ENCODE measurements at regions not wholly inside any gene's neighbourhood (a gene's known extent, or its start where the extent isn't known, plus 50 kb on each side); places are given as distances from the start of the nearest gene placed in this dataset.
"Not testable (repeated sequence)": the region's sequence is repeated elsewhere in the genome, so short reads cannot be mapped to it uniquely, and the experiment has no call there.

DNA sequence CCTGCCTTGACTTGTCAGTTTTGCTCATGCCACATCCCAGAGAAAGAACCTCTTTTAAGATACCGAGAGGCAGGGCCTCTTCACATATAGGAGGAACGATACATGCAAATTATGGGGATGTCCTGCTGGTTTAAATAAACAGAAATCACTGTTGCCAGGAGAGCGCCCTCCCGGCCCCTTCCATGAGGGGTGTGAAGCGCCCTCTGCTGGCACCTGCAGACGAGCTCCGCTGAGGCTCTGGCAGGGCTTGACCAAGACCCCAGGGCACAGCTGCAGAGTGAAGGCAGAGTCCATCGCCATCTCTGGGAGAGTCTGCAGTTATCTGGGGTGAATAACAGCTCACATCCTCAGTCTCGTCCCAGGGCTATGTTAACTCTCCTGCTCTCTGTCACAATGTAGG, 468.8 kb downstream of the RPIA start:
- not testable (repeated sequence) for H3K9me3 Mint-ChIP-seq; H3K27ac Mint-ChIP-seq (ENCODE audit: low read depth); H3K4me3 Mint-ChIP-seq; H3K36me3 Mint-ChIP-seq (ENCODE audit: insufficient read depth); H3K27me3 Mint-ChIP-seq; ATAC-seq (replicated peaks; ENCODE audit: extremely low read depth, poor library complexity, severe bottlenecking); DNase-seq (ENCODE audit: low spot score in 2 of 2); H3K4me1 Mint-ChIP-seq

DNA sequence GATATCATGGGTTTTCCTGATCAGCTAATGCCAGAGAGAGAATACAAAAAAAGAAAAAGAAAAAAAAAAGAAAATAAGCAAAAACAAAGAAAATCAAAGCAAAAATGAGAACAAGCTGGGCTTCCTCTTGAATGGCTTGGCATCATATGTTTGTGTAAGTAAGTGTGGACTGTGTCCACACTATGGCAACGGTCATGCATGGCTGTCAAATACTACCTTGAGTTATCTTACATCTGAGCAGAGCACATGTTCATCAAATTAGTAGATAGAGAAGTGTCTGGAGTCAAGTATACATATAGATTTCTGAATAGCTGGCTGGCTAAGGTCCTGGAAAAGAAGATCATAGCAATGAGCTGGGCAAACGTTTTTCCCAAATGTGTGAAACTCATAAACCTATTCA, 470.2 kb downstream of the RPIA start:
- H3K4me3 Mint-ChIP-seq; ATAC-seq (replicated peaks; ENCODE audit: extremely low read depth, poor library complexity, severe bottlenecking); H3K27ac Mint-ChIP-seq (ENCODE audit: low read depth); H3K9me3 Mint-ChIP-seq; H3K36me3 Mint-ChIP-seq (ENCODE audit: insufficient read depth); H3K4me1 Mint-ChIP-seq; H3K27me3 Mint-ChIP-seq; DNase-seq (ENCODE audit: low spot score in 2 of 2): not testable (repeated sequence)

DNA sequence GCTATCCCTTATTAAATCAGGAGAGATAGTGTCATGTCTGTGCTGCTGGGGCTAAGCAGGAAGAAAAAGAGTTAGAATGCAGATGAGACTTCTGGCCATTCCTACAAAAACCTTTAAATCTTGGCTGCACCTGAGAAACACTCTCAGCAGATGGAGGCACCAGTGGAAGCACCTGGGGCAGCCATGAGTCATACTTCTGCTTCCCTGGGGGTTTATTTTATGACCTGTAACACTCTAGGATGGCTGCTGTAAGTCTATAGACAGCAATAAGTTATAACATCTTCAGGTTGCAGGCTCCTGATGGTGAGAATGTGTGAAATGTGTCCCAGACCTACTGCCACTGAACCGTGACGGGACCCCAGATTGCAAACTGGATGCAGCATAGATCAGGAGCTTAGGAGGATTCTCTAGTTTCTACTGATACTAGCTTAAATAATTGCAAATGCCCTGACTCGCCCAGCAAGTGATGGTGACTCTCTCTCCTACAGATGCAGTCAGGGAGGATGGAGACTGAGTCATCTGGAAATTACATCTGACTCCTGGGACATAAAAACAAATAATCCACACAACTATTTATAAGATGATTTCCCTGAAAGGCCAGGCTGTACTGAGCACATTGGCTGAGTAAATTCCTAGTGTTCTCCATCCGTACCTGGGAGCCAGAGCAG, 479.2 kb downstream of the RPIA start:
- H3K4me1 Mint-ChIP-seq; DNase-seq (ENCODE audit: low spot score in 2 of 2); H3K36me3 Mint-ChIP-seq (ENCODE audit: insufficient read depth); H3K4me3 Mint-ChIP-seq; H3K27ac Mint-ChIP-seq (ENCODE audit: low read depth); ATAC-seq (replicated peaks; ENCODE audit: extremely low read depth, poor library complexity, severe bottlenecking); H3K27me3 Mint-ChIP-seq; H3K9me3 Mint-ChIP-seq: not testable (repeated sequence)

DNA sequence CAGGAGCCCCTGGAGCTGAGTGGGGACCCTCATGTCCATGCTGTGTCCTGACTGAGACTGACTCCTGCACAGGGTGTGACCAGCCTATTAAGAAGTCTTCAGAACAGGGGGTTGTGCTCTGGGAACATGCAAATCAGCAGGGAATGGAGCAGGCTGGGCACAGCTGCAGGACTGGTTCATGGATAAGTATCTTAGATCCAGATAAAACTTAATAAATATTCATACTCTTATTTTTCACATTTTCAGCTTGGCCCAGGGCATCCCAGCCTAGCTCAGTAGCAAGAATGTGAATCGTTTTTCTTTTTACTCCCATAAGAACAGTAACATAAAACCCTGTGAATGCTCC, 479.7 kb downstream of the RPIA start:
- not testable (repeated sequence) for H3K4me3 Mint-ChIP-seq; H3K36me3 Mint-ChIP-seq (ENCODE audit: insufficient read depth); H3K27me3 Mint-ChIP-seq; ATAC-seq (replicated peaks; ENCODE audit: extremely low read depth, poor library complexity, severe bottlenecking); DNase-seq (ENCODE audit: low spot score in 2 of 2); H3K9me3 Mint-ChIP-seq; H3K4me1 Mint-ChIP-seq; H3K27ac Mint-ChIP-seq (ENCODE audit: low read depth)

DNA sequence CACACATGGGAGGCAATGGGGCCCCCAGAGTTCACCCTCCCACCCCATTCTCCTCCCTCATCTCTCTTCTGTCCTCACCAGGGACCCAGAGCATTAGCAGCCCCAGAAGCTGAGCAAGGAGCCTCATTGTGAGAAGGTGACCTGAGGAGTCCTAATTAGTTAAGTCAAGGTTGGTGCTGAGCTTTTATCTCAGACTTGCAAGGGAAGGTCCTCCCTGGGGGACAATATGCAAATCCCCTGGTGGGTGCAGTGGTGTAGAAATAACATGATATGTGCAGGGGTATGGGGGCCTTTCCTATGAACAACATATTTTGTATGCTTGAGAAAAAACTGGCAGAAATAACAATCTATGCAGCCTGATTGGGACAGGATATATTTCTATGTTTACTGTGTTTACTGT, 485.5 kb downstream of the RPIA start:
- DNase-seq (ENCODE audit: low spot score in 2 of 2); H3K9me3 Mint-ChIP-seq; H3K27me3 Mint-ChIP-seq; H3K36me3 Mint-ChIP-seq (ENCODE audit: insufficient read depth); H3K4me1 Mint-ChIP-seq; H3K27ac Mint-ChIP-seq (ENCODE audit: low read depth); ATAC-seq (replicated peaks; ENCODE audit: extremely low read depth, poor library complexity, severe bottlenecking); H3K4me3 Mint-ChIP-seq: not testable (repeated sequence)

DNA sequence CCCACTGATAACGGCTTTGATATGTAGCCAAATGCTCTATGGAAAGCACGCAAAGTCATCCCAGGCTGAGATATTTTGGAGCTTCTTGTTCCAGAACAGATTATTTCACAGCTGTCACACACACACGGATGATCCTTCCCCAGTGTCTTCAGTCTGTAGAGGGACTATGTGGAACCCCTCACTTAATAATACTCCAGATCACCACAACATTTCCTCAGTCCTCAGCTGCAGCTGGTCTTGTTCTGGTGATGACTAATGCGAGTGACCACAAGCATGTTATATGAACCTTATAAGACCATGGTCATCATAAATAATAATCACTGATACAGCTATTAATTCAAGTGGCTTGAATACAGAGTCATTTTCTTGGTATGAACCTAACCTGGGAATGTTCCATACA, 490.7 kb downstream of the RPIA start:
- H3K4me3 Mint-ChIP-seq; H3K27ac Mint-ChIP-seq (ENCODE audit: low read depth); H3K4me1 Mint-ChIP-seq; ATAC-seq (replicated peaks; ENCODE audit: extremely low read depth, poor library complexity, severe bottlenecking); H3K27me3 Mint-ChIP-seq; DNase-seq (ENCODE audit: low spot score in 2 of 2); H3K36me3 Mint-ChIP-seq (ENCODE audit: insufficient read depth); H3K9me3 Mint-ChIP-seq: not testable (repeated sequence)

DNA sequence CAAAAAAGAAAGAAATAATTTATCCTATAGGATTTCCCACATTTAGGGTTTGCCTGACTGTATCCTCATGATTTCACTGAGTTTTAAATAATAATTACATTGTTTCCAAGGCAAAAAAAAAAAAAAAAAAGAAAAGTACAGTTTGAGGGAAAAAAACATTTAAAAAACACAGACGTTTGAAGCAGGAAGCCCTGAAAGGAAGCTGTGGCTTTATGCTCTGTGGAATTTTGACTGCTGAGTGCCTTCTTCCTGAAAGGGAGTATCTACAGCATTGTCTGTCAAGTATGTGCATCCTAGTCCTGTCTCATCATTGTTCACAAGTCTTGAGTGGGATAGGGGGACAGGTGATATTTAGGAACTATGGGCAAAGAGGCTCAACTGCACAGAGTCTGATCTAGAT, 493.3 kb downstream of the RPIA start:
- not testable (repeated sequence) for ATAC-seq (replicated peaks; ENCODE audit: extremely low read depth, poor library complexity, severe bottlenecking); H3K27ac Mint-ChIP-seq (ENCODE audit: low read depth); H3K9me3 Mint-ChIP-seq

DNA sequence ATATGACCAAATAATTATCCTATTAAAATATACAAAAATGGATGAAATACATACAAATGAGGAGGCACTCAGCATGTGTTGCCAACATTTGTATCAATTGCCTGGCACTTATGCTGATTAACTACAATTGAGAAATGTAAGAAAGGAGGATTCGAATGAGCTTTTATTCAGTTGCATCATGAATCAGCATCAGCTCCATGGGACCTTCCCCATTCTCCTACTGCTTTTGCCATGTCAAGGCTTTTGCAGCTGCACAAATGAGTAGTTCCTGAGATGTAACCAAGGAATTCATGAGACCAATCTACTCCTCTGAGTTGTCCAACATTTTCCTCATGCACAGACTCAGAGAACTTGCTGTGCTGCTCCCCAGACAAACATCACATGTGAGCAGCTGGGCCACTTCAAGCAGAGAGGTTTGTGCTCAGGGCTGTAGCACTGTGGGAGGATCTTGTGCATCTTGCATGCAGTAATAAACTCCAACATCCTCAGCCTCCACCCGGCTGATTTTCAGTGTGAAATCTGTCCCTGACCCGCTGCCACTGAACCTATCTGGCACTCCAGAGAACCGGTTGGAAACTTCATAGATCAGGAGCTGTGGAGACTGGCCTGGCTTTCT, 504.3 kb downstream of the RPIA start:
- not testable (repeated sequence) for H3K4me3 Mint-ChIP-seq; DNase-seq (ENCODE audit: low spot score in 2 of 2)

More for the DNA sequence above, 493.3 kb downstream of the RPIA start:
- not testable (repeated sequence) for H3K27me3 Mint-ChIP-seq; H3K4me1 Mint-ChIP-seq; H3K36me3 Mint-ChIP-seq (ENCODE audit: insufficient read depth); H3K4me3 Mint-ChIP-seq; DNase-seq (ENCODE audit: low spot score in 2 of 2)

DNA sequence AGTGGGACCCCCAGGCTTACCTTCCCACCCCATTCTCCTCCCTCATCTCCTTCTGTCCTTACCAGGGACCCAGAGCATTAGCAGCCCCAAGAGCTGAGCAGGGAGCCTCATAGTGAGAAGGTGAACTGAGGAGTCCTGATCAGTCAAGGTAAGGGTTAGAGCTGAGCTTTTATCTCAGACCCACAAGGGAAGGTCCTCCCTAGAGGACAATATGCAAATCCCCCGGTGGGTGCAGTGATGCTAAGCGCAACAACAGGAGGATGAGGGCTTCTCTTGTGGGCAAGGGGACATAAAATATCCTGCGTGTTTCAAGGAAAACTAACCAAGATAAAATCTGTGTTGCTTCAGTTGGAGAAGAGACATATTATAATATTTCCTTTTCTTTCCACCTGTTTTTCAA, 505.2 kb downstream of the RPIA start:
- not testable (repeated sequence) for ATAC-seq (replicated peaks; ENCODE audit: extremely low read depth, poor library complexity, severe bottlenecking); H3K4me1 Mint-ChIP-seq; DNase-seq (ENCODE audit: low spot score in 2 of 2); H3K9me3 Mint-ChIP-seq; H3K4me3 Mint-ChIP-seq; H3K27ac Mint-ChIP-seq (ENCODE audit: low read depth); H3K27me3 Mint-ChIP-seq; H3K36me3 Mint-ChIP-seq (ENCODE audit: insufficient read depth)

More for the DNA sequence above, 504.3 kb downstream of the RPIA start:
- not testable (repeated sequence) for H3K27me3 Mint-ChIP-seq; H3K27ac Mint-ChIP-seq (ENCODE audit: low read depth); H3K9me3 Mint-ChIP-seq; H3K4me1 Mint-ChIP-seq; H3K36me3 Mint-ChIP-seq (ENCODE audit: insufficient read depth); ATAC-seq (replicated peaks; ENCODE audit: extremely low read depth, poor library complexity, severe bottlenecking)

DNA sequence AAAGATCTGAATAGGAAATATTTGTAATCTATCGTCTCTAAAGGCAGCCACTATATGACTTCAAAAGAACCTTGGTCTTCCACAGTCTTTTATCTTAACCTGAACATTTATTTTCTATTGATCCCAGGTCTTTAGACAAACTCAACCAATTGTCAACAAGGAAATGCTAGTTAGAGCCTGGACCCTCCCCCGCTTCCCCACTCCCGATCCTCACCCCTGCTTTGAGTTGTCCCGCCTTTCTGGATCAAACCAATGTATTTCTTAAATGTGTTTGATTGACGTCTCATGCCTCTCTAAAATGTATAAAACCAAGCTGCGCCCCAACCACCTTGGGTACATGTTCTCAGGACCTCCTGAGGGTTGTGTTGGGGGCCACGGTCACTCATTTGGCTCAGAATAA, 506.6 kb downstream of the RPIA start:
- not testable (repeated sequence) for H3K27me3 Mint-ChIP-seq; H3K9me3 Mint-ChIP-seq; H3K4me1 Mint-ChIP-seq; H3K27ac Mint-ChIP-seq (ENCODE audit: low read depth); DNase-seq (ENCODE audit: low spot score in 2 of 2); ATAC-seq (replicated peaks; ENCODE audit: extremely low read depth, poor library complexity, severe bottlenecking); H3K36me3 Mint-ChIP-seq (ENCODE audit: insufficient read depth); H3K4me3 Mint-ChIP-seq

DNA sequence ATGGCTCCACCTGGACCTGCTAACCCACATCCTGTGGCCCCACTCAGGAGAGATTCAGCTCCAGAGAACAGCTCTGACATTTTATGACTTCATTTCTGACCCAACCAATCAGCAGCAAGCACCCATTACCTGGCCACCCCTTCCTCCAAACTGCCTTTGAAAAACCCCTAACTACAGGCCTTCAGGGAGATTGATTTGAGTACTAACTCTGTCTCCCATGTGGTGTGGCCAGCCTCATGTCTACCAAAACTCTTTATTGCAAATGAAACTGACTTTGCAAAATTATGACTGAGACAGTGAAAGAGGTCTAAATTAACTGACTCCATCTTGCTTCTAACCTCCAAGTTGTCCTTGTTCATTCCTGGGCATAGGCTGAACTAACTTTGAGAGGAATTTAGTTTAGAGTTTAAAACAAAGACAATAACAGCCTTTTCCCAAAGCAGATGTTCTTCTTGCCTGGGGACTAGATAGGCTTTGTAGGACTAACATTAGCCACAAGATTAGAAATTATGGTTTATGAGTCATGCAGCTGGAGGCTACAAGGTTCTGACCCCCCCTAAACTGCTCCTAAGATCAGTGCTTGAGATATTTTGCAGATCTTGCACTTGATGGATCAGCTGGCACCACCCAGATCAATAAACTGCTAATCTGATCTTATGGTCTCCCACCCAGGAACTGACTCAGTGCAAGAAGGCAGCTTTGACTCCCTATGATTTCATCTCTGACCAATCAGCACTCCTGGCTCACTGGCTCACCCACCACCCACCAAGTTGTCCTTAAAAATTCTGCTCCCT, 508.2 kb downstream of the RPIA start:
- not testable (repeated sequence) for H3K27me3 Mint-ChIP-seq; H3K36me3 Mint-ChIP-seq (ENCODE audit: insufficient read depth); H3K4me3 Mint-ChIP-seq; H3K9me3 Mint-ChIP-seq; H3K27ac Mint-ChIP-seq (ENCODE audit: low read depth); H3K4me1 Mint-ChIP-seq; DNase-seq (ENCODE audit: low spot score in 2 of 2); ATAC-seq (replicated peaks; ENCODE audit: extremely low read depth, poor library complexity, severe bottlenecking)

DNA sequence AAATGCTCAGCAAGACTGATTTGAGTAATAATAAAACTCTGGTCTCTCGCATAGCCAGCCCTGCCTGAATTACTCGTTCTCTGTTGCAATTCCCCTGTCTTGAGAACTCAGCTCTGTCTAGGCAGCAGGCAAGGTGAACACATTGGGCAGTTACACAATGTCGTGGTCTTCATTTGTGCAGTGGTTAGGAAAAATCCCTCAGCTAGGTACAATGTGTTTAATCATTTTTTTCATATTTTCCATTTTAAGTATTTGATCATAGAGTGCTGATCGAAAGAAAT, 508.7 kb downstream of the RPIA start:
- not testable (repeated sequence) for H3K27me3 Mint-ChIP-seq; ATAC-seq (replicated peaks; ENCODE audit: extremely low read depth, poor library complexity, severe bottlenecking); H3K4me3 Mint-ChIP-seq; H3K27ac Mint-ChIP-seq (ENCODE audit: low read depth); DNase-seq (ENCODE audit: low spot score in 2 of 2); H3K9me3 Mint-ChIP-seq; H3K4me1 Mint-ChIP-seq; H3K36me3 Mint-ChIP-seq (ENCODE audit: insufficient read depth)

DNA sequence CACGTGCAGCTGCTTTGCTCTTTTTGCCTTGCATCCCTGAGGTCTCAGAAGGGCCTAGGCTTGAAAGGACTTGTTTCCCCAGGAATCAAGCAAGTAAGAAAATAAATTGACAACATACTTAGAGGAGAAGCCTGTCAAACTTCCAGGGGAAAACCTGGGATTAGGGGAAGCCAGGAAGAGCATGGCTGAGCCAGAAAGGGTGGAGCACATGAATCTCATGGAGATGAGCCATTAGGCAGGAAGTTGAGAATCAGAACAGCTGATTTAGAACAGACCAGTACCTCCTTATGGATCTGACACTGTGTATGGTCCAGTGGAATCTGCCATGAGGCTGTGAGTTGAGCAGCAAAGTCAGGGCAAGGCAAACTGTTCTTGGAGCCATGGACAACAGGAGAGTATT, 511.0 kb downstream of the RPIA start:
- H3K36me3 Mint-ChIP-seq (ENCODE audit: insufficient read depth); H3K4me3 Mint-ChIP-seq; H3K27me3 Mint-ChIP-seq; DNase-seq (ENCODE audit: low spot score in 2 of 2); H3K4me1 Mint-ChIP-seq; ATAC-seq (replicated peaks; ENCODE audit: extremely low read depth, poor library complexity, severe bottlenecking); H3K27ac Mint-ChIP-seq (ENCODE audit: low read depth); H3K9me3 Mint-ChIP-seq: not testable (repeated sequence)
